ENCODE measurements at regions not wholly inside any gene's neighbourhood (a gene's known extent, or its start where the extent isn't known, plus 50 kb on each side); places are given as distances from the start of the nearest gene placed in this dataset.
A peak's percentile ranks its signal among the peaks of the same experiment; 100 is the strongest.

GRCh38 chr15:69722924-69723323 lies 270.3 kb downstream of the RPLP1 start:
- Histone ChIP-seq H3F3A (ENCODE audit: control insufficient read depth, insufficient read depth) (no peaks in the 10 kb centered on the region), H3K36me3 (ENCODE audit: control insufficient read depth, low read length) (no peaks in the 10 kb centered on the region), H3K4me2 (ENCODE audit: low read length) (no peak overlapping the region), H3K9me3 (ENCODE audit: control insufficient read depth, insufficient read depth, low read length) (no peaks in the 10 kb centered on the region), H3K9me2 (replicated peaks; ENCODE audit: control insufficient read depth, low read length) (no peaks in the 10 kb centered on the region), H4K20me1 (ENCODE audit: control insufficient read depth, insufficient read depth, low read depth, low read length) (no peaks in the 10 kb centered on the region), H3K4me3 (ENCODE audit: low read length) (no peak overlapping the region), H3K27ac (ENCODE audit: low read depth, low read length) (no peak overlapping the region), H3K27me3 (ENCODE audit: control insufficient read depth, low read length) (peaks cover 62% of the 10 kb centered on the region), H3K4me1 (ENCODE audit: control insufficient read depth, low read length) (no peaks in the 10 kb centered on the region), H3K79me2 (ENCODE audit: control insufficient read depth, low read length) (no peaks in the 10 kb centered on the region)
- no peak for TF ChIP-seq CTCF (IDR thresholded peaks at IDR 0.05; ENCODE audit: low read depth, low read length, poor library complexity, severe bottlenecking)
- TF ChIP-seq EZH2phosphoT487 (IDR thresholded peaks at IDR 0.05; ENCODE audit: borderline replicate concordance, low read length) = no peak

GRCh38 chr15:69723404-69724096 lies 270.9 kb downstream of the RPLP1 start:
- TF ChIP-seq EZH2phosphoT487 (IDR thresholded peaks at IDR 0.05; ENCODE audit: borderline replicate concordance, low read length) (no peak), CTCF (IDR thresholded peaks at IDR 0.05; ENCODE audit: low read depth, low read length, poor library complexity, severe bottlenecking) (peak; percentile 38)
- H3K27me3 ChIP-seq (ENCODE audit: control insufficient read depth, low read length) = peaks cover 58% of the 10 kb centered on the region
- no peaks in the 10 kb centered on the region for H3K9me3 ChIP-seq (ENCODE audit: control insufficient read depth, insufficient read depth, low read length)
- no peak overlapping the region for H3K4me2 ChIP-seq (ENCODE audit: low read length)
- no peaks in the 10 kb centered on the region for H3K79me2 ChIP-seq (ENCODE audit: control insufficient read depth, low read length)
- H3K9me2 ChIP-seq (replicated peaks; ENCODE audit: control insufficient read depth, low read length) = no peaks in the 10 kb centered on the region
- no peaks in the 10 kb centered on the region for H4K20me1 ChIP-seq (ENCODE audit: control insufficient read depth, insufficient read depth, low read depth, low read length)
- no peaks in the 10 kb centered on the region for H3K4me1 ChIP-seq (ENCODE audit: control insufficient read depth, low read length)
- H3F3A ChIP-seq (ENCODE audit: control insufficient read depth, insufficient read depth) = no peaks in the 10 kb centered on the region
- H3K27ac ChIP-seq (ENCODE audit: low read depth, low read length) = no peak overlapping the region
- H3K4me3 ChIP-seq (ENCODE audit: low read length) = no peak overlapping the region
- no peaks in the 10 kb centered on the region for H3K36me3 ChIP-seq (ENCODE audit: control insufficient read depth, low read length)

GRCh38 chr15:69724333-69724732 lies 271.7 kb downstream of the RPLP1 start:
- peaks cover 55% of the 10 kb centered on the region for H3K27me3 ChIP-seq (ENCODE audit: control insufficient read depth, low read length)

More at GRCh38 chr15:69724333-69724732, 271.7 kb downstream of the RPLP1 start:
- H3F3A ChIP-seq (ENCODE audit: control insufficient read depth, insufficient read depth) = no peaks in the 10 kb centered on the region
- H3K79me2 ChIP-seq (ENCODE audit: control insufficient read depth, low read length) = no peaks in the 10 kb centered on the region
- H3K9me3 ChIP-seq (ENCODE audit: control insufficient read depth, insufficient read depth, low read length) = no peaks in the 10 kb centered on the region
- H3K4me3 ChIP-seq (ENCODE audit: low read length) = no peak overlapping the region
- no peaks in the 10 kb centered on the region for H3K9me2 ChIP-seq (replicated peaks; ENCODE audit: control insufficient read depth, low read length)
- no peak overlapping the region for H3K4me2 ChIP-seq (ENCODE audit: low read length)
- TF ChIP-seq CTCF (IDR thresholded peaks at IDR 0.05; ENCODE audit: low read depth, low read length, poor library complexity, severe bottlenecking) = no peak
- no peak for TF ChIP-seq EZH2phosphoT487 (IDR thresholded peaks at IDR 0.05; ENCODE audit: borderline replicate concordance, low read length)
- no peaks in the 10 kb centered on the region for H4K20me1 ChIP-seq (ENCODE audit: control insufficient read depth, insufficient read depth, low read depth, low read length)
- H3K27ac ChIP-seq (ENCODE audit: low read depth, low read length) = no peak overlapping the region
- no peaks in the 10 kb centered on the region for H3K4me1 ChIP-seq (ENCODE audit: control insufficient read depth, low read length)
- no peaks in the 10 kb centered on the region for H3K36me3 ChIP-seq (ENCODE audit: control insufficient read depth, low read length)

All from DOHH2 (cell line).